ENCODE measurements at regions not wholly inside any gene's neighbourhood (a gene's known extent, or its start where the extent isn't known, plus 50 kb on each side); places are given as distances from the start of the nearest gene placed in this dataset.

DNA sequence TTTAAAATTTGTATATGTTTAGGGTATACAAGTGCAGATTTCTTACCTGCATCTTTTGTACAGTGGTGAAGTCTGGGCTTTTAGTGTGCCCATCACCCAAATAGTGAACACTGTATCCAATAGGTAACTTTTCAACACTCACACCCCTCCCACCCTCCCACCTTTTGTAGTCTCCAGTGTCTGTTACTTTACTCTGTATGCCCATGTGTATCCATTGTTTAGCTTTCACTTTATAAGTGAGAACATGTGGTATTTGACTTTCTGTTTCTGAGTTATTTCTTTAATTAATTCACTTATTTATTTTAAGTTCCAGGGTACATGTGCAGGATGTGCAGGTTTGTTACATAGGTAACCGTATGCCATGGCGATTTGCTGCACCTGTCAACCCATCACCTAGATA is 124.8 kb upstream of the NEO1 start:
- TF ChIP-seq, protein P1, sequence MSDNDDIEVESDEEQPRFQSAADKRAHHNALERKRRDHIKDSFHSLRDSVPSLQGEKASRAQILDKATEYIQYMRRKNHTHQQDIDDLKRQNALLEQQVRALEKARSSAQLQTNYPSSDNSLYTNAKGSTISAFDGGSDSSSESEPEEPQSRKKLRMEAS (IDR thresholded peaks at IDR 0.05) = no peak
- TF ChIP-seq, protein P2, sequence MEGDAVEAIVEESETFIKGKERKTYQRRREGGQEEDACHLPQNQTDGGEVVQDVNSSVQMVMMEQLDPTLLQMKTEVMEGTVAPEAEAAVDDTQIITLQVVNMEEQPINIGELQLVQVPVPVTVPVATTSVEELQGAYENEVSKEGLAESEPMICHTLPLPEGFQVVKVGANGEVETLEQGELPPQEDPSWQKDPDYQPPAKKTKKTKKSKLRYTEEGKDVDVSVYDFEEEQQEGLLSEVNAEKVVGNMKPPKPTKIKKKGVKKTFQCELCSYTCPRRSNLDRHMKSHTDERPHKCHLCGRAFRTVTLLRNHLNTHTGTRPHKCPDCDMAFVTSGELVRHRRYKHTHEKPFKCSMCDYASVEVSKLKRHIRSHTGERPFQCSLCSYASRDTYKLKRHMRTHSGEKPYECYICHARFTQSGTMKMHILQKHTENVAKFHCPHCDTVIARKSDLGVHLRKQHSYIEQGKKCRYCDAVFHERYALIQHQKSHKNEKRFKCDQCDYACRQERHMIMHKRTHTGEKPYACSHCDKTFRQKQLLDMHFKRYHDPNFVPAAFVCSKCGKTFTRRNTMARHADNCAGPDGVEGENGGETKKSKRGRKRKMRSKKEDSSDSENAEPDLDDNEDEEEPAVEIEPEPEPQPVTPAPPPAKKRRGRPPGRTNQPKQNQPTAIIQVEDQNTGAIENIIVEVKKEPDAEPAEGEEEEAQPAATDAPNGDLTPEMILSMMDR (IDR thresholded peaks at IDR 0.05; ENCODE audit: low read depth, low read length, missing input control) = no peak
- no peak for TF ChIP-seq RXRA (IDR thresholded peaks at IDR 0.05)
- TF ChIP-seq RAD21 (IDR thresholded peaks at IDR 0.05) = no peak
